ENCODE measurements at regions not wholly inside any gene's neighbourhood (a gene's known extent, or its start where the extent isn't known, plus 50 kb on each side); places are given as distances from the start of the nearest gene placed in this dataset.

DNA sequence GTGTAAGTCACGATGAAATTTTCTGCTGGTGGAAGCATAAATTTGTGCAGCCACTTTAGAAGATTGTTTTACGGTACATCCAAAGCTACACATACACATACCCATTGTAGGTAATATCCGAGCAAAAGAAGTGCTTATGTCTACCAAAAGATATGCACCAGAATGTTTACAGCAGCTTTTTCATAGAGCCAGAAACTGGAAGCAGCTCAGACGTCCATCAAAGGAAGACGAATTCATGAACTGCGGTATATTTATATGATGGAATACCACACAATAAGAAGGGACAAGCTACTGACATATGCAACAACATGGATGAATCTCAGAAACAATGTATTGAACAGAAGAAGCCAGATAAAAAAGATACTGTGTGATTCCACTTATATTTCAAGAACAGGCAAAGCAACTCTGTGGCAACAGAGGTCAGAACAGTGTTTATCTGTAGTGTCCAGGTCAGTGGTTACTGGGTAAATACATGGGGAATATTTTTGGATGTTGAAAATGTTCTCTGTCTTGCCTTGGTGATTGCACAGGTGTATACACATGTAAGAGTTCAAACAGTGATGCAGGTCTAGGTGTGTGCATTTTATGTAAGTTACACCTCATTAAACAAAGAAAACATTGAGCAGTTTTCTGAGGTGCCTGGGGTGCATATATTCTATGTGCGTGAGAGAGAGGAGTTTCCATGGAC is 51.9 kb upstream of the EXOC2 start:
- DNase-seq, result no peak

DNA sequence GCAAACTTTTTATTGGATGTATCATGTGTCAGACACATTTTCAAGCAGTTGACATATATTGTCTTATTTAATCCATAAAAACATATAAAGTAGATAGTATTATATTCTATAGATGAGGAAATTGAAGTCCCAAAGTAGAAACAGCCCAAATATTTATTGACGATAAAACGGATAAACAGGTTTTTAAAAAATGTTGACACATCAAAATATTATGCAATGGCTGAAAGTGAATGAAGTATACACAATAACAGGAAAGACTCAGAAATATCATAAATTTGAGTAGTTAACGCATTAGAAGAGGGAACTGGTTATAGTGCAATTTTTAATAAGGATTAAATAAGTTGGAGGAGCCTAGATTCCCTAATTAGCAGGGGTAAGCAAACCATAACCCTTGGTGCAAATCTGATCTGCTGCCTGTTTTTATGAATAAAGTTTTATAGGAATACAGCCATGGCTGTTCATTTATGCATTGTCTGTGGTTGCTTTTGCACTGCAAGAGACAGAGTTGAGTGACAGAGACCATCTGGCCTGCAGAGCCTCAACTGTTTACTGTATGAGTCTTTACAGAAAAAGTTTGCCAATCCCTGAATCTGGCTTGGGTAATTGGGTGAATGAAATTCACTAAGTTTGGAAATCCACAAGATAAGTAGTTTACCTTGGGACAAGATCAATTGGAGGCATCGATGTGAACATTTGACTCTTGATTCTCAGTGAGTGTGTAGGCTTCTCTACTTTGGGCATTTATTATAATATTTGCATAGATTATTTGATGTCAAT is 50.6 kb upstream of the EXOC2 start:
- DNase-seq, result no peak
